AG20443 (cell line): ENCODE measurements at regions not wholly inside any gene's neighbourhood (a gene's known extent, or its start where the extent isn't known, plus 50 kb on each side); places are given as distances from the start of the nearest gene placed in this dataset.
A peak's percentile ranks its signal among the peaks of the same experiment; 100 is the strongest.

ENCODE experiments used
- DNase-seq: peaks from one replicate; pipeline ENCODE4 v3.0.0; 2012; ENCODE audit warnings: low spot score, mixed read lengths

- no peak for DNase-seq
Measured at GRCh38 chr1:13922466-13923110, 222.6 kb downstream of the PRDM2 start.

- DNase-seq: no peak
Measured at GRCh38 chr1:13926556-13926955, 226.6 kb downstream of the PRDM2 start.

- DNase-seq: no peak
Measured at GRCh38 chr1:13927736-13928135, 227.7 kb downstream of the PRDM2 start.

GRCh38 chr1:13929313-13929712, 229.3 kb downstream of the PRDM2 start:
- no peak for DNase-seq

GRCh38 chr1:13930151-13930550, 230.2 kb downstream of the PRDM2 start:
- no peak for DNase-seq

- DNase-seq: no peak
Measured at GRCh38 chr1:13931226-13931625, 231.2 kb downstream of the PRDM2 start.

GRCh38 chr1:13935336-13935735, 235.3 kb downstream of the PRDM2 start:
- no peak for DNase-seq

GRCh38 chr1:13941315-13941714, 241.3 kb downstream of the PRDM2 start:
- no peak for DNase-seq

GRCh38 chr1:13943055-13943454, 243.1 kb downstream of the PRDM2 start:
- DNase-seq: no peak

- no peak for DNase-seq
Measured at GRCh38 chr1:13945856-13946255, 245.9 kb downstream of the PRDM2 start.

- no peak for DNase-seq
Measured at GRCh38 chr1:13947658-13948057, 247.7 kb downstream of the PRDM2 start.

- no peak for DNase-seq
Measured at GRCh38 chr1:13948396-13948795, 248.4 kb downstream of the PRDM2 start.

- peak; percentile 45 for DNase-seq
Measured at GRCh38 chr1:13948888-13949391, 249.0 kb downstream of the PRDM2 start.

- DNase-seq: no peak
Measured at GRCh38 chr1:13949546-13949945, 249.6 kb downstream of the PRDM2 start.

GRCh38 chr1:13950637-13951036, 250.6 kb downstream of the PRDM2 start:
- DNase-seq: no peak

- no peak for DNase-seq
Measured at GRCh38 chr1:13951793-13952751, 252.1 kb downstream of the PRDM2 start.

- DNase-seq: no peak
Measured at GRCh38 chr1:13952985-13953384, 253.0 kb downstream of the PRDM2 start.

- no peak for DNase-seq
Measured at GRCh38 chr1:13956393-13956792, 256.4 kb downstream of the PRDM2 start.

- peak; percentile 85 for DNase-seq
Measured at GRCh38 chr1:13960375-13960987, 260.5 kb downstream of the PRDM2 start.

GRCh38 chr1:13964768-13965167, 264.8 kb downstream of the PRDM2 start:
- DNase-seq: no peak

- DNase-seq: peak; percentile 86
Measured at GRCh38 chr1:13965770-13966398, 265.9 kb downstream of the PRDM2 start.

GRCh38 chr1:13967707-13968106, 267.7 kb downstream of the PRDM2 start:
- DNase-seq: no peak
